DMS153 treated with DMSO at 0.1 percent for 48 hours (cell line): ENCODE measurements at regions not wholly inside any gene's neighbourhood (a gene's known extent, or its start where the extent isn't known, plus 50 kb on each side); places are given as distances from the start of the nearest gene placed in this dataset.
"Not testable (repeated sequence)": the region's sequence is repeated elsewhere in the genome, so short reads cannot be mapped to it uniquely, and the experiment has no call there.

ENCODE experiments used
- DNase-seq: peaks from one replicate; lab custom pipeline; 2025; ENCODE audit not compliant: unreplicated experiment; lab: John Stamatoyannopoulos, UW

- peak; percentile 15 for DNase-seq
Measured at GRCh38 chr1:74937176-74937575, 197.0 kb upstream of the LHX8 start.

GRCh38 chr1:74943046-74943445 lies 191.1 kb upstream of the LHX8 start:
- DNase-seq: no peak

- no peak for DNase-seq
Measured at GRCh38 chr1:74946388-74946787, 187.8 kb upstream of the LHX8 start.

GRCh38 chr1:74949348-74949747 lies 184.8 kb upstream of the LHX8 start:
- DNase-seq: not testable (repeated sequence)

- not testable (repeated sequence) for DNase-seq
Measured at GRCh38 chr1:74951981-74952380, 182.2 kb upstream of the LHX8 start.

- DNase-seq: no peak
Measured at GRCh38 chr1:74952786-74953185, 181.4 kb upstream of the LHX8 start.

- DNase-seq: no peak
Measured at GRCh38 chr1:74953622-74954021, 180.6 kb upstream of the LHX8 start.

- no peak for DNase-seq
Measured at GRCh38 chr1:74963120-74963519, 171.1 kb upstream of the LHX8 start.

- DNase-seq: peak; percentile 89
Measured at GRCh38 chr1:74964508-74965102, 169.6 kb upstream of the LHX8 start.

GRCh38 chr1:74969566-74970135 lies 164.5 kb upstream of the LHX8 start:
- no peak for DNase-seq

- no peak for DNase-seq
Measured at GRCh38 chr1:74971982-74972381, 162.2 kb upstream of the LHX8 start.

- DNase-seq: no peak
Measured at GRCh38 chr1:74976491-74976890, 157.7 kb upstream of the LHX8 start.

GRCh38 chr1:74992448-74992847 lies 141.7 kb upstream of the LHX8 start:
- DNase-seq: not testable (repeated sequence)

- DNase-seq: no peak
Measured at GRCh38 chr1:74995821-74996220, 138.4 kb upstream of the LHX8 start.

GRCh38 chr1:75010547-75010946 lies 123.6 kb upstream of the LHX8 start:
- no peak for DNase-seq

GRCh38 chr1:75014250-75014649 lies 119.9 kb upstream of the LHX8 start:
- DNase-seq: no peak

GRCh38 chr1:75023005-75023404 lies 111.2 kb upstream of the LHX8 start:
- no peak for DNase-seq

- no peak for DNase-seq
Measured at GRCh38 chr1:75034376-75034775, 99.8 kb upstream of the LHX8 start.

GRCh38 chr1:75035536-75035935 lies 98.7 kb upstream of the LHX8 start:
- DNase-seq: no peak

- peak; percentile 17 for DNase-seq
Measured at GRCh38 chr1:75053207-75053606, 81.0 kb upstream of the LHX8 start.

GRCh38 chr1:75058424-75058823 lies 75.8 kb upstream of the LHX8 start:
- DNase-seq: no peak

GRCh38 chr1:75062111-75062510 lies 72.1 kb upstream of the LHX8 start:
- no peak for DNase-seq

- DNase-seq: no peak
Measured at GRCh38 chr1:75067975-75068374, 66.2 kb upstream of the LHX8 start.
